OCI-LY3 (cell line): ENCODE measurements at regions not wholly inside any gene's neighbourhood (a gene's known extent, or its start where the extent isn't known, plus 50 kb on each side); places are given as distances from the start of the nearest gene placed in this dataset.

ENCODE experiments used
- H2AFZ ChIP-seq: fragments of 200-600, 300-600 bp; shearing (Covaris generic); 2 replicates; pipeline ENCODE4 v1.6.0; 2014; ENCODE audit warnings: antibody characterized with exemption, low read depth, low read length
- H3K27ac ChIP-seq: fragments of 200-600, 300-600 bp; sonication (generic); 2 replicates; pipeline ENCODE4 v1.5.1; 2014; ENCODE audit warnings: mild to moderate bottlenecking, low read length, moderate library complexity, mixed read lengths
- H3K27me3 ChIP-seq: fragments of 200-600, 300-600 bp; sonication (generic); 2 replicates; pipeline ENCODE4 v1.6.1; 2014; ENCODE audit warnings: low read depth, low read length, mixed read lengths
- H3K36me3 ChIP-seq: fragments of 200-600, 300-600 bp; sonication (generic); replicated peaks from 2 replicates; pipeline ENCODE3; 2014; ENCODE audit warnings: low read depth, low read length, mixed read lengths
- H3K4me1 ChIP-seq: fragments of 300-600, 200-600 bp; sonication (generic); 2 replicates; pipeline ENCODE4 v1.6.1; 2014; ENCODE audit warnings: low read length, mixed read lengths
- H3K4me2 ChIP-seq: fragments of 200-600, 300-600 bp; sonication (generic); 2 replicates; pipeline ENCODE4 v1.6.1; 2014; ENCODE audit warnings: low read length, mixed read lengths
- H3K4me3 ChIP-seq: fragments of 300-600, 200-600 bp; sonication (generic); 2 replicates; pipeline ENCODE4 v1.5.1; 2014; ENCODE audit warnings: antibody characterized with exemption, mild to moderate bottlenecking, low read length, moderate library complexity
- H3K79me2 ChIP-seq: fragments of 300-600, 200-600 bp; shearing (Covaris generic); 2 replicates; pipeline ENCODE4 v1.6.1; 2014; ENCODE audit warnings: mild to moderate bottlenecking, low read length, mixed read lengths
- H3K9ac ChIP-seq: fragments of 300-600, 200-600 bp; shearing (Covaris generic); 2 replicates; pipeline ENCODE4 v1.6.0; 2014; ENCODE audit warnings: mild to moderate bottlenecking, low read length, moderate library complexity
- H3K9me3 ChIP-seq: fragments of 200-600, 300-600 bp; shearing (Covaris generic); 2 replicates; pipeline ENCODE4 v1.6.1; 2014; ENCODE audit warnings: low read length, mixed read lengths; ENCODE audit not compliant: insufficient read depth
- H4K20me1 ChIP-seq: fragments of 200-600, 300-600 bp; sonication (generic); 2 replicates; pipeline ENCODE4 v1.6.1; 2016; ENCODE audit warnings: low read length, mixed read lengths; ENCODE audit not compliant: insufficient read depth
- EZH2phosphoT487 ChIP-seq: fragments of 200-600 bp; shearing (Covaris generic); IDR thresholded peaks from 2 replicates; pipeline ENCODE4 v1.6.1; 2018; ENCODE audit warnings: antibody characterized with exemption, mixed run types, low read depth
- TF ChIP-seq, protein P1 (sequence below): fragments of 200-600, 300-600 bp; sonication (generic); IDR thresholded peaks from 2 replicates; pipeline ENCODE4 v1.5.1; 2014; ENCODE audit warnings: antibody characterized with exemption, low read length, low read depth

DNA sequence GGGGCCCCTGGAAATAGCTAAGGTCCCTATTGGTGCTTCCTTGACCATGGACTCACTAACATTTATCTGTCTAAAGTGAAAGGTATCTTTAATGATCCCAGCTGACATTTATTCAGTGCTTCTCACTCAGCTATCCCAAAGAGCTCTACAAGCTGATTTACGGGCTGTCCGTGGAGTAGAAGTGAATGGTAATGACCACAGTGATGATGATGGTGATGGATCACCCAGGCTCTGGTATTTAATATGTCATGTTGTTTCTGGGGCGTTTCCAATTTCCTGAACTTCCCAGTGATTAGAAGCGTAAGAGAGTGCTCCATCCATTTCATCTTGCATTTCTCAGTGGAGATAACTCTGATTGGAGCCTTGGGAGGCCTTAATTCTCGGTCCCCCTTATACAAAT, 304.3 kb downstream of the HRH4 start:
- no peak overlapping the region for H3K4me3 ChIP-seq
- TF ChIP-seq EZH2phosphoT487: no peak
- TF ChIP-seq, protein P1, sequence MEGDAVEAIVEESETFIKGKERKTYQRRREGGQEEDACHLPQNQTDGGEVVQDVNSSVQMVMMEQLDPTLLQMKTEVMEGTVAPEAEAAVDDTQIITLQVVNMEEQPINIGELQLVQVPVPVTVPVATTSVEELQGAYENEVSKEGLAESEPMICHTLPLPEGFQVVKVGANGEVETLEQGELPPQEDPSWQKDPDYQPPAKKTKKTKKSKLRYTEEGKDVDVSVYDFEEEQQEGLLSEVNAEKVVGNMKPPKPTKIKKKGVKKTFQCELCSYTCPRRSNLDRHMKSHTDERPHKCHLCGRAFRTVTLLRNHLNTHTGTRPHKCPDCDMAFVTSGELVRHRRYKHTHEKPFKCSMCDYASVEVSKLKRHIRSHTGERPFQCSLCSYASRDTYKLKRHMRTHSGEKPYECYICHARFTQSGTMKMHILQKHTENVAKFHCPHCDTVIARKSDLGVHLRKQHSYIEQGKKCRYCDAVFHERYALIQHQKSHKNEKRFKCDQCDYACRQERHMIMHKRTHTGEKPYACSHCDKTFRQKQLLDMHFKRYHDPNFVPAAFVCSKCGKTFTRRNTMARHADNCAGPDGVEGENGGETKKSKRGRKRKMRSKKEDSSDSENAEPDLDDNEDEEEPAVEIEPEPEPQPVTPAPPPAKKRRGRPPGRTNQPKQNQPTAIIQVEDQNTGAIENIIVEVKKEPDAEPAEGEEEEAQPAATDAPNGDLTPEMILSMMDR: no peak

DNA sequence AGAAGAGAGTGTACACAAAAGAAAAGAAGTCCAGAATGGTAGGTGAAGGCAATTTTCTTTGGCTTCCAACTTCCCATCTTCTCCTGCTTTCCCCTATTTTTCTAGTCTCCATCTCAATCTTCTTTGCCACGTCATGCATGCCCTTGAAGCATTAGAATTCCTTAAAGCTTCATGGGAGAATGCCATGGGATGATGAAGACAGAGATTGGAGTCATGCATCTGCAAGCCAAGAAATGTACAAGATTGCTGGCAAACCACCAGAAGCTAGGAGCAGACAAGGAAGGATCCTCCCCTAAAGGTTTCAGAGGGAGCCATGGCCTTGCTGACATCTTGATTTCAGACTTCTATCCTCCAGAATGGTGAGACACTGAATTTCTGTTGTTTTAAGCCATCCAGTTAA, 305.9 kb downstream of the HRH4 start:
- no peak overlapping the region for H2AFZ ChIP-seq
- no peak overlapping the region for H3K9ac ChIP-seq
- H3K27ac ChIP-seq: no peak overlapping the region
- H3K4me3 ChIP-seq: no peak overlapping the region
- H3K4me2 ChIP-seq: no peak overlapping the region
- no peaks in the 10 kb centered on the region for H3K79me2 ChIP-seq
- no peaks in the 10 kb centered on the region for H3K36me3 ChIP-seq
- no peaks in the 10 kb centered on the region for H3K9me3 ChIP-seq
- no peaks in the 10 kb centered on the region for H3K27me3 ChIP-seq
- no peaks in the 10 kb centered on the region for H3K4me1 ChIP-seq
- no peaks in the 10 kb centered on the region for H4K20me1 ChIP-seq
- no peak for TF ChIP-seq EZH2phosphoT487
- TF ChIP-seq, protein P1: no peak

More for the DNA sequence above, 304.3 kb downstream of the HRH4 start:
- Histone ChIP-seq H3K4me1 (no peaks in the 10 kb centered on the region), H2AFZ (no peak overlapping the region), H3K27ac (no peak overlapping the region), H3K9ac (no peak overlapping the region), H3K27me3 (no peaks in the 10 kb centered on the region), H3K9me3 (no peaks in the 10 kb centered on the region), H4K20me1 (no peaks in the 10 kb centered on the region), H3K4me2 (no peak overlapping the region), H3K79me2 (no peaks in the 10 kb centered on the region), H3K36me3 (no peaks in the 10 kb centered on the region)

DNA sequence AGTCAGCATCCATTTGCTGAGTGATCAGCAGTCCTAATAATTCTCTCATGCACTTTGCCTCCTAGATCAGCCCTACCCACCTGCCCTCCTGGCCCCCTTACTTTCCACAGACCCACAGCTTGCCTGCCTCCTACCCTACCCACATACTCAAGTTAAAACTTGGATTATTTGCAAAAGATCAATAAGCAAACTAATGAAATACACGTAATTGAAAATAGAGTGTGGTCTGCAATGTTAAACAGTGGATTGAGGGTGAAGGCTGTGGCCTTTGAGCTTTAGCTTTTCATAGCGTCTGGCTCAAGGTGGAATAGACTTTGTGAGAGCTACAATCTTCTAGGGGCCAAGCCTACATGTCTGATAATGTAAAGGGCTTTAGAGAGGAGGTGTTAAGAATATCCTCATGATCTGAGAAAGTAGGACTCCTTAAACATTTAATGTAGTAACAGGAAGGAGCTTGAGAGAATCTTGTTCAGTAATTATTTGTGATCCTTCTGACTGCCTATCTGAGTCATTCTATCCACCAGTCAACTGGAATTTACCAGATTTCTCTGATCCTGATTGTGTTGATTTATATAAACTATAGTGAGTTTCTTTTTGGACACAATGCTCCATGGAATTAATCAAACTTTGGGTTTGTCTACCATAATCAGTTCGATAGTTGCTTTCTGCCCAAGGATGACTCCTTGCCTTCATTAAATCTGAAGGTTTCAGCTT, 310.0 kb downstream of the HRH4 start:
- Histone ChIP-seq H3K4me3 (no peak overlapping the region), H3K4me2 (no peak overlapping the region), H3K9me3 (no peaks in the 10 kb centered on the region), H3K36me3 (no peaks in the 10 kb centered on the region), H3K27ac (no peak overlapping the region), H3K9ac (no peak overlapping the region), H3K79me2 (no peaks in the 10 kb centered on the region), H4K20me1 (no peaks in the 10 kb centered on the region), H3K4me1 (no peaks in the 10 kb centered on the region), H2AFZ (no peak overlapping the region), H3K27me3 (no peaks in the 10 kb centered on the region)
- TF ChIP-seq EZH2phosphoT487: no peak
- TF ChIP-seq, protein P1: no peak

DNA sequence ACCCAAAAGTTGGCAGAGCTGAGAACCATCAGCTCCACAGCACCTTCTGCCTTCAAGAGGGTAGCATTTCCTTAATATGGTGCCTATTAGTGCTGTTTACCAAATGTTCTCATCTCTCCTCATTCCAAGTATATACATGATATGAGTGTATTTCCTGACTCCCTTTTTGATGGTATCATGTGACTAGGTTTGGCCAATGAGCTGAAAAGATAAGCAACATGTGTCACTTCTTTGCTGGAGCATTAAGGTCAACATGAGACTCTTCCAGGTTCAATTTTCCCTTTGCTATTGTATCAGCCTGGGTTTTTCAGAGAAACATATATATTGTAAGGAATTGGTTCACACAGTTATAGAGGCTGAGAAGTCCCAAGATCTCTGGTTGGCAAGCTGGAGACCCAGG, 310.9 kb downstream of the HRH4 start:
- Histone ChIP-seq H3K36me3 (no peaks in the 10 kb centered on the region), H4K20me1 (no peaks in the 10 kb centered on the region), H2AFZ (no peak overlapping the region), H3K79me2 (no peaks in the 10 kb centered on the region), H3K4me1 (no peaks in the 10 kb centered on the region), H3K4me3 (no peak overlapping the region), H3K9me3 (no peaks in the 10 kb centered on the region), H3K27ac (no peak overlapping the region), H3K9ac (no peak overlapping the region), H3K27me3 (no peaks in the 10 kb centered on the region), H3K4me2 (no peak overlapping the region)
- TF ChIP-seq, protein P1: no peak
- no peak for TF ChIP-seq EZH2phosphoT487
